ENCODE measurements at regions not wholly inside any gene's neighbourhood (a gene's known extent, or its start where the extent isn't known, plus 50 kb on each side); places are given as distances from the start of the nearest gene placed in this dataset.
A peak's percentile ranks its signal among the peaks of the same experiment; 100 is the strongest.

GRCh38 chr10:42949287-42949686, 127.6 kb upstream of the RET start:
- Histone ChIP-seq H3K18ac (ENCODE audit: low read length) (no peak overlapping the region), H2AFZ (ENCODE audit: insufficient read depth, low read length, poor library complexity) (no peak overlapping the region), H2BK5ac (ENCODE audit: low read depth, low read length, poor library complexity) (no peak overlapping the region), H2AK5ac (ENCODE audit: low read length) (no peak overlapping the region), H3K9me3 (ENCODE audit: insufficient read depth, low read depth, low read length) (no peaks in the 10 kb centered on the region), H3K4me3 (ENCODE audit: low read depth, low read length) (no peak overlapping the region), H4K91ac (ENCODE audit: low read depth, low read length) (no peak overlapping the region), H3K27ac (ENCODE audit: low read depth, low read length) (no peak overlapping the region), H3K4me2 (ENCODE audit: low read length) (no peak overlapping the region), H4K12ac (ENCODE audit: low read depth, low read length) (no peak overlapping the region), H3K4ac (ENCODE audit: low read depth, low read length) (no peak overlapping the region), H3K79me1 (ENCODE audit: low read length) (no peaks in the 10 kb centered on the region), H4K8ac (ENCODE audit: low read depth, low read length) (no peak overlapping the region), H2BK12ac (ENCODE audit: low read length) (no peak overlapping the region), H2BK120ac (ENCODE audit: insufficient read depth, low read length, poor library complexity) (no peak overlapping the region), H3K36me3 (ENCODE audit: control insufficient read depth in 1 of 2, insufficient read depth in 2 of 2, low read length in 2 of 2) (no peaks in the 10 kb centered on the region), H3K27me3 (ENCODE audit: insufficient read depth, low read length) (no peaks in the 10 kb centered on the region), H3K23ac (ENCODE audit: low read length) (no peak overlapping the region), H3K14ac (ENCODE audit: low read length) (no peak overlapping the region), H3K79me2 (ENCODE audit: control insufficient read depth, insufficient read depth, low read length, poor library complexity) (no peaks in the 10 kb centered on the region), H3K4me1 (ENCODE audit: control insufficient read depth in 1 of 2, insufficient read depth in 2 of 2, low read length in 2 of 2) (peaks cover 7 to 8% of the 10 kb centered on the region in 2 experiments), H3K9ac (ENCODE audit: low read length) (no peak overlapping the region)
- no peak for DNase-seq
- WGBS (ENCODE audit: extremely low coverage, insufficient coverage, insufficient read length) = no CpG with 5 or more reads among the region's 2 CpGs

GRCh38 chr10:42950606-42951485, 126.0 kb upstream of the RET start:
- Histone ChIP-seq H2BK120ac (ENCODE audit: insufficient read depth, low read length, poor library complexity) (no peak overlapping the region), H3K4me1 (ENCODE audit: control insufficient read depth in 1 of 2, insufficient read depth in 2 of 2, low read length in 2 of 2) (peaks cover 7 to 8% of the 10 kb centered on the region in 2 experiments), H3K9ac (ENCODE audit: low read length) (no peak overlapping the region), H3K36me3 (ENCODE audit: control insufficient read depth in 1 of 2, insufficient read depth in 2 of 2, low read length in 2 of 2) (no peaks in the 10 kb centered on the region), H3K4me3 (ENCODE audit: low read depth, low read length) (no peak overlapping the region), H3K4ac (ENCODE audit: low read depth, low read length) (no peak overlapping the region), H2AFZ (ENCODE audit: insufficient read depth, low read length, poor library complexity) (no peak overlapping the region), H2BK12ac (ENCODE audit: low read length) (no peak overlapping the region), H3K9me3 (ENCODE audit: insufficient read depth, low read depth, low read length) (no peaks in the 10 kb centered on the region), H3K27ac (ENCODE audit: low read depth, low read length) (no peak overlapping the region), H3K14ac (ENCODE audit: low read length) (no peak overlapping the region), H2BK5ac (ENCODE audit: low read depth, low read length, poor library complexity) (no peak overlapping the region), H3K79me1 (ENCODE audit: low read length) (no peaks in the 10 kb centered on the region), H4K91ac (ENCODE audit: low read depth, low read length) (no peak overlapping the region), H4K12ac (ENCODE audit: low read depth, low read length) (no peak overlapping the region), H2AK5ac (ENCODE audit: low read length) (no peak overlapping the region), H3K79me2 (ENCODE audit: control insufficient read depth, insufficient read depth, low read length, poor library complexity) (no peaks in the 10 kb centered on the region), H4K8ac (ENCODE audit: low read depth, low read length) (no peak overlapping the region), H3K27me3 (ENCODE audit: insufficient read depth, low read length) (no peaks in the 10 kb centered on the region), H3K18ac (ENCODE audit: low read length) (no peak overlapping the region), H3K4me2 (ENCODE audit: low read length) (no peak overlapping the region), H3K23ac (ENCODE audit: low read length) (no peak overlapping the region)
- WGBS (ENCODE audit: extremely low coverage, insufficient coverage, insufficient read length) = no CpG with 5 or more reads among the region's 27 CpGs
- no peak for DNase-seq

GRCh38 chr10:42951486-42952251, 125.2 kb upstream of the RET start:
- Histone ChIP-seq H3K4ac (ENCODE audit: low read depth, low read length) (no peak overlapping the region), H3K79me2 (ENCODE audit: control insufficient read depth, insufficient read depth, low read length, poor library complexity) (no peaks in the 10 kb centered on the region), H3K79me1 (ENCODE audit: low read length) (no peaks in the 10 kb centered on the region), H3K18ac (ENCODE audit: low read length) (no peak overlapping the region), H3K9me3 (ENCODE audit: insufficient read depth, low read depth, low read length) (no peaks in the 10 kb centered on the region), H3K36me3 (ENCODE audit: control insufficient read depth in 1 of 2, insufficient read depth in 2 of 2, low read length in 2 of 2) (no peaks in the 10 kb centered on the region), H3K27me3 (ENCODE audit: insufficient read depth, low read length) (no peaks in the 10 kb centered on the region), H3K23ac (ENCODE audit: low read length) (no peak overlapping the region), H2BK5ac (ENCODE audit: low read depth, low read length, poor library complexity) (no peak overlapping the region), H3K4me3 (ENCODE audit: low read depth, low read length) (peak overlapping the region; percentile 20), H4K12ac (ENCODE audit: low read depth, low read length) (no peak overlapping the region), H3K9ac (ENCODE audit: low read length) (no peak overlapping the region), H2BK120ac (ENCODE audit: insufficient read depth, low read length, poor library complexity) (no peak overlapping the region), H3K14ac (ENCODE audit: low read length) (no peak overlapping the region), H3K4me2 (ENCODE audit: low read length) (peak overlapping the region; percentile 65), H4K91ac (ENCODE audit: low read depth, low read length) (no peak overlapping the region), H3K27ac (ENCODE audit: low read depth, low read length) (no peak overlapping the region), H3K4me1 (ENCODE audit: control insufficient read depth in 1 of 2, insufficient read depth in 2 of 2, low read length in 2 of 2) (peaks cover 7 to 8% of the 10 kb centered on the region in 2 experiments), H2AFZ (ENCODE audit: insufficient read depth, low read length, poor library complexity) (peak overlapping the region; percentile 30), H4K8ac (ENCODE audit: low read depth, low read length) (no peak overlapping the region), H2BK12ac (ENCODE audit: low read length) (no peak overlapping the region), H2AK5ac (ENCODE audit: low read length) (no peak overlapping the region)
- no CpG with 5 or more reads among the region's 39 CpGs for WGBS (ENCODE audit: extremely low coverage, insufficient coverage, insufficient read length)
- peak in 1 of 2 donors; percentile 28 for DNase-seq

GRCh38 chr10:42952349-42952748, 124.5 kb upstream of the RET start:
- Histone ChIP-seq H2BK120ac (ENCODE audit: insufficient read depth, low read length, poor library complexity) (no peak overlapping the region), H2AK5ac (ENCODE audit: low read length) (no peak overlapping the region), H4K91ac (ENCODE audit: low read depth, low read length) (no peak overlapping the region), H3K27me3 (ENCODE audit: insufficient read depth, low read length) (no peaks in the 10 kb centered on the region), H3K4ac (ENCODE audit: low read depth, low read length) (no peak overlapping the region), H3K4me1 (ENCODE audit: control insufficient read depth in 1 of 2, insufficient read depth in 2 of 2, low read length in 2 of 2) (peaks cover 7 to 8% of the 10 kb centered on the region in 2 experiments), H3K9ac (ENCODE audit: low read length) (no peak overlapping the region), H3K4me2 (ENCODE audit: low read length) (peak overlapping the region; percentile 65), H3K9me3 (ENCODE audit: insufficient read depth, low read depth, low read length) (no peaks in the 10 kb centered on the region), H4K8ac (ENCODE audit: low read depth, low read length) (no peak overlapping the region), H3K4me3 (ENCODE audit: low read depth, low read length) (no peak overlapping the region), H2BK5ac (ENCODE audit: low read depth, low read length, poor library complexity) (no peak overlapping the region), H2AFZ (ENCODE audit: insufficient read depth, low read length, poor library complexity) (no peak overlapping the region), H4K12ac (ENCODE audit: low read depth, low read length) (no peak overlapping the region), H3K36me3 (ENCODE audit: control insufficient read depth in 1 of 2, insufficient read depth in 2 of 2, low read length in 2 of 2) (no peaks in the 10 kb centered on the region), H2BK12ac (ENCODE audit: low read length) (no peak overlapping the region), H3K79me2 (ENCODE audit: control insufficient read depth, insufficient read depth, low read length, poor library complexity) (no peaks in the 10 kb centered on the region), H3K23ac (ENCODE audit: low read length) (no peak overlapping the region), H3K14ac (ENCODE audit: low read length) (no peak overlapping the region), H3K18ac (ENCODE audit: low read length) (no peak overlapping the region), H3K27ac (ENCODE audit: low read depth, low read length) (no peak overlapping the region), H3K79me1 (ENCODE audit: low read length) (no peaks in the 10 kb centered on the region)
- peak; percentile 39 to 68 for DNase-seq
- no CpG with 5 or more reads among the region's 14 CpGs for WGBS (ENCODE audit: extremely low coverage, insufficient coverage, insufficient read length)

Measured in trophoblast cell (in vitro differentiated cells and primary cell).